ENCODE measurements at regions not wholly inside any gene's neighbourhood (a gene's known extent, or its start where the extent isn't known, plus 50 kb on each side); places are given as distances from the start of the nearest gene placed in this dataset.

DNA sequence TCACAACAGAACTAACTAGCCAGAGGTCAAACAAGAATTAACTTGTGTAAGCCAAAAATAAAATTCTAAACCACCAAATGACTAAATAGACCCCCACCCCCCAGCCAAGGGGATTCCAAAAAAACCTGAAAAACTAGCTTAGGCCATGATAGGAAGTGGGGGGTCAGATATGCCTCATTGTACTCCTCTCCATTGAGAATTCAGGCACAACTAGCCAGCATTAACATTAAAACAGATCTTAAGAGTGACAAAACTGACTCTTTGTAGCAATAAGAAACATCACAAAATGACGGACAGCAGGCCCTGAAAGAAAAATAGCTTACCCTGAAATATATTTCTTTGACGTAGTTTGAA, 103.0 kb upstream of the ETV3 start:
- no peaks in the 10 kb centered on the region for H3K9me3 ChIP-seq
- no peak for DNase-seq
- WGBS, 2 donors: 67 to 88% methylated on average over 2 of the region's 2 CpGs
- H3K27ac ChIP-seq: peak overlapping the region; percentile 56 to 73
- no peak overlapping the region for H3K4me3 ChIP-seq
- no peaks in the 10 kb centered on the region for H3K36me3 ChIP-seq (ENCODE audit: low read depth, missing control alignments)
- H3K4me1 ChIP-seq: peaks cover 45% of the 10 kb centered on the region
- TF ChIP-seq, protein P1, sequence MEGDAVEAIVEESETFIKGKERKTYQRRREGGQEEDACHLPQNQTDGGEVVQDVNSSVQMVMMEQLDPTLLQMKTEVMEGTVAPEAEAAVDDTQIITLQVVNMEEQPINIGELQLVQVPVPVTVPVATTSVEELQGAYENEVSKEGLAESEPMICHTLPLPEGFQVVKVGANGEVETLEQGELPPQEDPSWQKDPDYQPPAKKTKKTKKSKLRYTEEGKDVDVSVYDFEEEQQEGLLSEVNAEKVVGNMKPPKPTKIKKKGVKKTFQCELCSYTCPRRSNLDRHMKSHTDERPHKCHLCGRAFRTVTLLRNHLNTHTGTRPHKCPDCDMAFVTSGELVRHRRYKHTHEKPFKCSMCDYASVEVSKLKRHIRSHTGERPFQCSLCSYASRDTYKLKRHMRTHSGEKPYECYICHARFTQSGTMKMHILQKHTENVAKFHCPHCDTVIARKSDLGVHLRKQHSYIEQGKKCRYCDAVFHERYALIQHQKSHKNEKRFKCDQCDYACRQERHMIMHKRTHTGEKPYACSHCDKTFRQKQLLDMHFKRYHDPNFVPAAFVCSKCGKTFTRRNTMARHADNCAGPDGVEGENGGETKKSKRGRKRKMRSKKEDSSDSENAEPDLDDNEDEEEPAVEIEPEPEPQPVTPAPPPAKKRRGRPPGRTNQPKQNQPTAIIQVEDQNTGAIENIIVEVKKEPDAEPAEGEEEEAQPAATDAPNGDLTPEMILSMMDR (IDR thresholded peaks at IDR 0.05): no peak
- TF ChIP-seq POLR2A (IDR thresholded peaks at IDR 0.05): no peak
- no peaks in the 10 kb centered on the region for H3K27me3 ChIP-seq
- intact Hi-C loops (cut with DNase I; ENCODE audit: low total_unique reads): no loop called here

DNA sequence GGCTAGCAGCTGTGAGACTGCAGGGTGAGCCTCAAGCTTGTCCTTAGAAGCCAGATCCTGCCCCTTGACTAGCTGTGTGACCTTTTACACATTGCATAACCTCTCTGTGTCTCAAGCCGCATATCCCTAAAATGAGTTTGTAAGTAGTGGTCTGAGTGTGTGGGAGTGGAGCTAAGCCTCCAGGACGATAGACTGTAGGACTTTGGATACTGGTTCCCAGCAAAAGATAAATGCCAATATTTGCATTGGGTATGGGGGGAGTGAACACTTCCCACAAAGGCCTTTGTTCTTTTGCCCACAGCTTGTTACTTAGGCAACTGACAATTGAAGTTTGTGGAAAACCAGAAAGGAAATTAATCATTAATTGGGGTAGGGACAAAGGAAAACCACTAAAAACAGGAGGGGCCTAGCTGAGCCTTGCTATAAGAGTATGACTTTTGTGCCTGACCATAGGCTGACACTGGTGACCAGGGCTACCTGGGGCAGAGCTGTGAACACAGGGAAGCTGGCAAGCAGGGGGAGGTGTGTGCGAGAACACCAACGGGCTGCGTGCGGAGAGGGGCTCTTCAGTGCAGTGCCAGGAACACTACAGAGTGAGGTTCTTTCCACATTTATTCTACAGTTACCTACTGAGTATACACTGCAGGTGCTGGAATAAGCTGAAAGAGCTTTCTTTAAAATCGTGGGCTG, 102.4 kb upstream of the ETV3 start:
- Histone ChIP-seq H3K36me3 (ENCODE audit: low read depth, missing control alignments) (no peaks in the 10 kb centered on the region), H3K27me3 (no peaks in the 10 kb centered on the region), H3K9me3 (no peaks in the 10 kb centered on the region), H3K4me1 (peaks cover 45% of the 10 kb centered on the region), H3K4me3 (no peak overlapping the region), H3K27ac (peak overlapping the region; percentile 56 to 73)
- WGBS, 2 donors: 57% methylated on average over 7 of the region's 7 CpGs
- peak; percentile 32 for DNase-seq
- no peak for TF ChIP-seq POLR2A (IDR thresholded peaks at IDR 0.05)
- intact Hi-C loops (cut with DNase I; ENCODE audit: low total_unique reads): no loop called here

DNA sequence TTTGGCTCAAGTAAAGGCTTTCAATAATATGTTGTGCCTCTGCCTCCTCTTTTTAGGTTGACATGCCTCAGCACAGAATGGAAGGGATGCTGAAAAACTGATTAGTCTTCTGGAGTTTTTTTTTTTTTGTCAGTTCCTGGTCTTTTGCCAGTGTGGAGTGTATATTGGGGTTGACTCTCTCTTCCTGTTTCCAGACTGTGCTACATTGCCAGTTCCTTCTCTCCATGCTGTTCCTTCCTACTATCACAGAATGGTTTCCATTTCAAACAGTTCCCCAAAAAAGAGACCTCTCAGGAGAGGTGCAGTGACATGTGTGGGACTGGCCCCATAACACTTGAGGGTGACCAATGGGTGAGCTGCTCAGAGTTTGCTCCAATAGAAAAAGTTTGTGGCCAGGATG, 101.7 kb upstream of the ETV3 start:
- no peaks in the 10 kb centered on the region for H3K27me3 ChIP-seq
- TF ChIP-seq, protein P1 (IDR thresholded peaks at IDR 0.05): no peak
- TF ChIP-seq POLR2A (IDR thresholded peaks at IDR 0.05): no peak
- H3K36me3 ChIP-seq (ENCODE audit: low read depth, missing control alignments): no peaks in the 10 kb centered on the region
- H3K9me3 ChIP-seq: no peaks in the 10 kb centered on the region
- intact Hi-C loops (cut with DNase I; ENCODE audit: low total_unique reads): no loop called here
- no peak for DNase-seq
- H3K27ac ChIP-seq: peak overlapping the region; percentile 56 to 76
- H3K4me3 ChIP-seq: no peak overlapping the region
- peaks cover 48% of the 10 kb centered on the region for H3K4me1 ChIP-seq

DNA sequence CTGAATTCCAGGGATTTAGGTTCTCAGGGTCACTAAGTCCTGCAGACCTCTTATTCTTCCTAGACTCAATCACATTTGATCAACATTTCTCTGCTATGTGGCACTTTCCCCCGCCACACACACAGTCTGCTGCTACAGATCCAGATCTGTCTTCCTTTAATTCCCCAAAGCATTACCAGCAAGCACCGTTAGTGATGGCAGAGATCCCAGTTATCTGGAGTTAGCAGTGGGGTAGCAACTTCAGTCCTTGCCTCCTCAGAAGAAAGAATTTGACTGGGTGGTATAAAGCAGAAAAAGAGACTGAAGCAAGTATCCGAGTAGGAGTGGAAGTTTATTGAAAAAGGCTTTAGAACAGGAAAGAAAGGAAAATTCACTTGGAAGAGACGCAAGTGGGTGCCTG, 100.4 kb upstream of the ETV3 start:
- no peak for DNase-seq
- Histone ChIP-seq H3K9me3 (no peaks in the 10 kb centered on the region), H3K27ac (peak overlapping the region; percentile 56 to 76), H3K4me1 (peaks cover 59% of the 10 kb centered on the region), H3K4me3 (no peak overlapping the region), H3K27me3 (no peaks in the 10 kb centered on the region), H3K36me3 (ENCODE audit: low read depth, missing control alignments) (no peaks in the 10 kb centered on the region)
- intact Hi-C loops (cut with DNase I; ENCODE audit: low total_unique reads): no loop called here
- 53 to 56% methylated on average over 4 of the region's 4 CpGs for WGBS, 2 donors
- TF ChIP-seq POLR2A (IDR thresholded peaks at IDR 0.05): no peak
- TF ChIP-seq, protein P1 (IDR thresholded peaks at IDR 0.05): no peak

DNA sequence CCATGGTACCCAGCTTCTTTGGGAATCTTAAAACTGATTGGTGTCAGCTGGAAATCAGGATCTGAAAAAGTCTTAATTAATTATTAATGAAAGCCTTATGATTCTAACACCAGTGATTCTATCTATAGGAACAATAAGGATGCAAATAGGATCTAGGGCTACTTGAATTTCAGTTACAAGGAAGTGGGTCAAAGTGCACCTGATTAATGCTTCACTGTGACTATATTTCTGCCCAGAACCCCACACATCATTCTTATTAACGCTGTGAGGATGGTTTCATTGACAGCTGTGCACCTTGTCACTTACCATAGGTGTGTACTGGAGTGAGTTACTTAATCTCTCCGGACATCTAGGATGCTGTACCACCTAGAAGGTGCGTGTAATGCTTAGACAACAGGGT, 99.8 kb upstream of the ETV3 start:
- H3K4me3 ChIP-seq: no peak overlapping the region
- H3K36me3 ChIP-seq (ENCODE audit: low read depth, missing control alignments): no peaks in the 10 kb centered on the region
- TF ChIP-seq, protein P1 (IDR thresholded peaks at IDR 0.05): no peak
- TF ChIP-seq POLR2A (IDR thresholded peaks at IDR 0.05): no peak
- intact Hi-C loops (cut with DNase I; ENCODE audit: low total_unique reads): no loop called here
- no peak for DNase-seq
- no peaks in the 10 kb centered on the region for H3K9me3 ChIP-seq
- peak overlapping the region; percentile 64 to 65 for H3K27ac ChIP-seq
- WGBS, 2 donors: 75 to 80% methylated on average over 3 of the region's 3 CpGs
- peaks cover 59% of the 10 kb centered on the region for H3K4me1 ChIP-seq
- no peaks in the 10 kb centered on the region for H3K27me3 ChIP-seq

Data from testis (tissue), 2 donors.